ENCODE measurements at regions not wholly inside any gene's neighbourhood (a gene's known extent, or its start where the extent isn't known, plus 50 kb on each side); places are given as distances from the start of the nearest gene placed in this dataset.

DNA sequence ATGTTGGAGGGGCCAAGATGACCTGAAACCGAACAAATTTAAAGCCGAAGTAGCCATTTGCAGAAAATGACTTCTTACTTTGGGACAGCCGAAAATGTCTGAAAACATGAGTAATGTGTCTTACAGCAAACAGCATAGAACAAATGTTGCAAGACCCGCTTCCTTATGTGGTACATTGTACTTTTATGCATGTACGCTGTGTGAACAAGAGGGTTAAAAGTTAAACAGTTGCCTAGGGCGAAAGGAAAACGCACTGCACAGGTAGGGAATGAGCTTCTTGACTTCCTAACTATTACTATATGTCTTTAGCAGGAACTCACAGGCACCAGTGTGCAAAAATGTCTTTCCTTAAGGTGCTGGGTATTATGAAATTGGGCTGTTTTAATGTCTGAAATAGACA lies 303.5 kb upstream of the MGMT start (continued):
- TF ChIP-seq CTCF (IDR thresholded peaks at IDR 0.05 in 2 of 3, conservative IDR thresholded peaks at IDR 0.05 in 1 of 3; ENCODE audit: borderline replicate concordance in 1 of 3, insufficient read depth in 1 of 3, low read depth in 2 of 3, low read length in 2 of 3) (no peak), SP1 (IDR thresholded peaks at IDR 0.05; ENCODE audit: low read depth) (no peak), YY1 (IDR thresholded peaks at IDR 0.05; ENCODE audit: extremely low read depth, insufficient replicate concordance, low read depth, low read length) (no peak), ELF1 (IDR thresholded peaks at IDR 0.05; ENCODE audit: borderline replicate concordance, low read depth) (no peak), ZFX (IDR thresholded peaks at IDR 0.05) (no peak)

GRCh38 chr10:129165076-129165720 lies 301.8 kb upstream of the MGMT start:
- CTCF ChIA-PET = no interaction called here
- intact Hi-C loops (cut with micrococcal nuclease) = no loop called here
- no peaks in the 10 kb centered on the region for H3K36me3 ChIP-seq (ENCODE audit: control insufficient read depth in 1 of 2, insufficient read depth in 2 of 2, low read length in 2 of 2)
- RAD21 ChIA-PET (ENCODE audit: low non-redundant PET in 1 of 2, low total read pairs in 2 of 2, uncharacterized antibody in 2 of 2, unreplicated experiment in 2 of 2) = no interaction called here
- ATAC-seq = no peak
- no peak overlapping the region for H3K4me3 ChIP-seq (replicated peaks in 1 of 2; ENCODE audit: low read depth in 1 of 2, low read length in 2 of 2)
- no peak overlapping the region for H3K4me2 ChIP-seq (ENCODE audit: low read length)
- no peaks in the 10 kb centered on the region for H3K79me2 ChIP-seq (ENCODE audit: insufficient read depth, low read length)
- no peak overlapping the region for H3K27ac ChIP-seq (ENCODE audit: low read depth, low read length)
- no peaks in the 10 kb centered on the region for H3K4me1 ChIP-seq (ENCODE audit: control insufficient read depth in 1 of 2, insufficient read depth in 2 of 2, low read length in 2 of 2)
- DNase-seq (ENCODE audit: low read depth, low spot score) = no peak
- no TSS peak for BruUV-seq (replicated peaks)
- no peaks in the 10 kb centered on the region for H4K20me1 ChIP-seq (ENCODE audit: insufficient read depth)
- no peaks in the 10 kb centered on the region for H3K9me2 ChIP-seq (ENCODE audit: insufficient read depth)
- H2AFZ ChIP-seq (ENCODE audit: low read depth, low read length, poor library complexity, severe bottlenecking) = no peak overlapping the region
- no peaks in the 10 kb centered on the region for H3K27me3 ChIP-seq (ENCODE audit: insufficient read depth, low read length)
- POLR2A ChIA-PET = no interaction called here
- peaks cover 0 to 22% of the 10 kb centered on the region in 2 experiments; a peak in 2 of 4 replicates for H3K9me3 ChIP-seq (ENCODE audit: control insufficient read depth in 1 of 2, insufficient read depth in 1 of 2, low read depth in 1 of 2, low read length in 2 of 2)
- TF ChIP-seq POLR2AphosphoS5 (IDR thresholded peaks at IDR 0.05; ENCODE audit: low read depth, low read length) (no peak), CBX3 (IDR thresholded peaks at IDR 0.05; ENCODE audit: low read depth) (no peak), ZBTB33 (IDR thresholded peaks at IDR 0.05; ENCODE audit: extremely low read depth, insufficient replicate concordance, low read length) (no peak), FOSL1 (IDR thresholded peaks at IDR 0.05; ENCODE audit: low read depth) (no peak), JUND (IDR thresholded peaks at IDR 0.05) (no peak), RAD21 (IDR thresholded peaks at IDR 0.05; ENCODE audit: low read depth) (no peak), ZFX (IDR thresholded peaks at IDR 0.05) (no peak), POLR2A (IDR thresholded peaks at IDR 0.05; ENCODE audit: borderline replicate concordance, extremely low read depth, insufficient read depth, insufficient read length) (no peak), SIN3A (IDR thresholded peaks at IDR 0.05; ENCODE audit: low read depth) (no peak), EZH2 (IDR thresholded peaks at IDR 0.05) (no peak), EZH2phosphoT487 (IDR thresholded peaks at IDR 0.05; ENCODE audit: borderline replicate concordance) (no peak), YY1 (IDR thresholded peaks at IDR 0.05; ENCODE audit: extremely low read depth, insufficient replicate concordance, low read depth, low read length) (no peak), SRF (IDR thresholded peaks at IDR 0.05; ENCODE audit: low read depth) (no peak)
- TF ChIP-seq, protein P1, sequence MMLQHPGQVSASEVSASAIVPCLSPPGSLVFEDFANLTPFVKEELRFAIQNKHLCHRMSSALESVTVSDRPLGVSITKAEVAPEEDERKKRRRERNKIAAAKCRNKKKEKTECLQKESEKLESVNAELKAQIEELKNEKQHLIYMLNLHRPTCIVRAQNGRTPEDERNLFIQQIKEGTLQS (IDR thresholded peaks at IDR 0.05) = no peak
- TF ChIP-seq, protein P2, sequence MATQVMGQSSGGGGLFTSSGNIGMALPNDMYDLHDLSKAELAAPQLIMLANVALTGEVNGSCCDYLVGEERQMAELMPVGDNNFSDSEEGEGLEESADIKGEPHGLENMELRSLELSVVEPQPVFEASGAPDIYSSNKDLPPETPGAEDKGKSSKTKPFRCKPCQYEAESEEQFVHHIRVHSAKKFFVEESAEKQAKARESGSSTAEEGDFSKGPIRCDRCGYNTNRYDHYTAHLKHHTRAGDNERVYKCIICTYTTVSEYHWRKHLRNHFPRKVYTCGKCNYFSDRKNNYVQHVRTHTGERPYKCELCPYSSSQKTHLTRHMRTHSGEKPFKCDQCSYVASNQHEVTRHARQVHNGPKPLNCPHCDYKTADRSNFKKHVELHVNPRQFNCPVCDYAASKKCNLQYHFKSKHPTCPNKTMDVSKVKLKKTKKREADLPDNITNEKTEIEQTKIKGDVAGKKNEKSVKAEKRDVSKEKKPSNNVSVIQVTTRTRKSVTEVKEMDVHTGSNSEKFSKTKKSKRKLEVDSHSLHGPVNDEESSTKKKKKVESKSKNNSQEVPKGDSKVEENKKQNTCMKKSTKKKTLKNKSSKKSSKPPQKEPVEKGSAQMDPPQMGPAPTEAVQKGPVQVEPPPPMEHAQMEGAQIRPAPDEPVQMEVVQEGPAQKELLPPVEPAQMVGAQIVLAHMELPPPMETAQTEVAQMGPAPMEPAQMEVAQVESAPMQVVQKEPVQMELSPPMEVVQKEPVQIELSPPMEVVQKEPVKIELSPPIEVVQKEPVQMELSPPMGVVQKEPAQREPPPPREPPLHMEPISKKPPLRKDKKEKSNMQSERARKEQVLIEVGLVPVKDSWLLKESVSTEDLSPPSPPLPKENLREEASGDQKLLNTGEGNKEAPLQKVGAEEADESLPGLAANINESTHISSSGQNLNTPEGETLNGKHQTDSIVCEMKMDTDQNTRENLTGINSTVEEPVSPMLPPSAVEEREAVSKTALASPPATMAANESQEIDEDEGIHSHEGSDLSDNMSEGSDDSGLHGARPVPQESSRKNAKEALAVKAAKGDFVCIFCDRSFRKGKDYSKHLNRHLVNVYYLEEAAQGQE (IDR thresholded peaks at IDR 0.05; ENCODE audit: low read depth) = no peak
- H3K9ac ChIP-seq (ENCODE audit: low read length) = no peak overlapping the region
